ENCODE measurements at regions not wholly inside any gene's neighbourhood (a gene's known extent, or its start where the extent isn't known, plus 50 kb on each side); places are given as distances from the start of the nearest gene placed in this dataset.
A peak's percentile ranks its signal among the peaks of the same experiment; 100 is the strongest.

GRCh38 chr7:371779-372545 is 82.0 kb downstream of the FOXL3 start:
- DNase-seq, result no peak

- no peak for DNase-seq
Observed at GRCh38 chr7:372546-372931, 82.6 kb downstream of the FOXL3 start.

GRCh38 chr7:372932-373791 is 83.2 kb downstream of the FOXL3 start:
- DNase-seq, result no peak

GRCh38 chr7:373818-374705 is 84.1 kb downstream of the FOXL3 start:
- DNase-seq, result no peak

- DNase-seq, result no peak
Observed at GRCh38 chr7:374706-375311, 84.8 kb downstream of the FOXL3 start.

GRCh38 chr7:375321-375831 is 85.4 kb downstream of the FOXL3 start:
- DNase-seq, result no peak

GRCh38 chr7:375901-376305 is 85.9 kb downstream of the FOXL3 start:
- DNase-seq, result no peak

- DNase-seq, result no peak
Observed at GRCh38 chr7:376306-377079, 86.5 kb downstream of the FOXL3 start.

GRCh38 chr7:377080-378040 is 87.4 kb downstream of the FOXL3 start:
- DNase-seq, result no peak

- no peak for DNase-seq
Observed at GRCh38 chr7:378041-378420, 88.1 kb downstream of the FOXL3 start.

GRCh38 chr7:378551-379455 is 88.8 kb downstream of the FOXL3 start:
- DNase-seq, result no peak

GRCh38 chr7:379456-380138 is 89.6 kb downstream of the FOXL3 start:
- DNase-seq, result no peak

GRCh38 chr7:380139-380485 is 90.1 kb downstream of the FOXL3 start:
- no peak for DNase-seq

GRCh38 chr7:380711-381210 is 90.8 kb downstream of the FOXL3 start:
- no peak for DNase-seq

- DNase-seq, result peak; percentile 52
Observed at GRCh38 chr7:381211-382042, 91.5 kb downstream of the FOXL3 start.

- no peak for DNase-seq
Observed at GRCh38 chr7:382043-382400, 92.1 kb downstream of the FOXL3 start.

GRCh38 chr7:386385-386784 is 96.4 kb downstream of the FOXL3 start:
- DNase-seq, result no peak

Data from stimulated activated CD4-positive, alpha-beta T cell treated with anti-CD3 and anti-CD28 coated beads, Interleukin-2, amount 100 ng/mL, for 24 hours (primary cell).